ENCODE measurements at regions not wholly inside any gene's neighbourhood (a gene's known extent, or its start where the extent isn't known, plus 50 kb on each side); places are given as distances from the start of the nearest gene placed in this dataset.

DNA sequence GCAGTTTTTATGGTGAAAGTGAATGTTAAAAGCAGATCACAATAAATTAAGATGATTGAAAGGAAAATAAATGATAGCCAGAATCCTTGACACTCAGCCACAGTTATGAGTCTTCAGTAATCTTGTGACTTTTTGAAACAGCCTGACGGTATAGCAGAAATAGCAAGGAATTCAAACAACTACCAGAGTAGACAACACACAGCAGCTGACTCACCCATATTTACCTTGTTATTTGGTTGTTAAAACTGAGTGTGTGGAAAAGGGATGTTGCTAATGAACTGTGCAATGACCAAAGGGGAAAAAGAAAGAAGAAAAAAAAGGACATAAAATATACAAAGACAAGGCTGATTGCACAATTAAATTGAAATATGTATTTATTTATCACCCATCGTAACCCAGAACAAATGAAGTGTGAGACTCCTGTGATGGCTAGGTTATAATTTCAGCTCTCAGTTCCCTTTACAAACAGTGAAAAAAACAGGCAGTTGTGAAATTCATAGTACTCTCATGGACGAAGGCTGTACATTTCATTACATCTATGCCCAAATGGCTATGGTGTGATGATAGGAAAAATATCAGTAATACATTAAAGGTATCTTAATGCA lies 1023.0 kb upstream of the SORCS1 start:
- Histone ChIP-seq H3K27me3 (ENCODE audit: control insufficient read depth in 4 of 4, insufficient read depth in 4 of 4, low read length in 3 of 4) (no peaks in the 10 kb centered on the region), H3K4me1 (ENCODE audit: control insufficient read depth in 4 of 4, insufficient read depth in 4 of 4, low read length in 3 of 4) (no peaks in the 10 kb centered on the region), H3K9me3 (ENCODE audit: control insufficient read depth in 4 of 4, low read length in 3 of 4) (no peaks in the 10 kb centered on the region), H3K9ac (ENCODE audit: low read depth in 1 of 2, low read length in 2 of 2) (no peak overlapping the region), H3K4me3 (ENCODE audit: low read depth in 1 of 3, low read length in 3 of 3) (no peak overlapping the region), H3K36me3 (ENCODE audit: control insufficient read depth in 4 of 4, insufficient read depth in 3 of 4, low read depth in 1 of 4, low read length in 3 of 4) (no peaks in the 10 kb centered on the region), H3K27ac (ENCODE audit: low read depth in 1 of 2, low read length in 2 of 2) (no peak overlapping the region)
- TF ChIP-seq, protein P1, sequence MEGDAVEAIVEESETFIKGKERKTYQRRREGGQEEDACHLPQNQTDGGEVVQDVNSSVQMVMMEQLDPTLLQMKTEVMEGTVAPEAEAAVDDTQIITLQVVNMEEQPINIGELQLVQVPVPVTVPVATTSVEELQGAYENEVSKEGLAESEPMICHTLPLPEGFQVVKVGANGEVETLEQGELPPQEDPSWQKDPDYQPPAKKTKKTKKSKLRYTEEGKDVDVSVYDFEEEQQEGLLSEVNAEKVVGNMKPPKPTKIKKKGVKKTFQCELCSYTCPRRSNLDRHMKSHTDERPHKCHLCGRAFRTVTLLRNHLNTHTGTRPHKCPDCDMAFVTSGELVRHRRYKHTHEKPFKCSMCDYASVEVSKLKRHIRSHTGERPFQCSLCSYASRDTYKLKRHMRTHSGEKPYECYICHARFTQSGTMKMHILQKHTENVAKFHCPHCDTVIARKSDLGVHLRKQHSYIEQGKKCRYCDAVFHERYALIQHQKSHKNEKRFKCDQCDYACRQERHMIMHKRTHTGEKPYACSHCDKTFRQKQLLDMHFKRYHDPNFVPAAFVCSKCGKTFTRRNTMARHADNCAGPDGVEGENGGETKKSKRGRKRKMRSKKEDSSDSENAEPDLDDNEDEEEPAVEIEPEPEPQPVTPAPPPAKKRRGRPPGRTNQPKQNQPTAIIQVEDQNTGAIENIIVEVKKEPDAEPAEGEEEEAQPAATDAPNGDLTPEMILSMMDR (IDR thresholded peaks at IDR 0.05; ENCODE audit: low read depth, low read length, missing input control): no peak
- TF ChIP-seq YY1 (IDR thresholded peaks at IDR 0.05): no peak
- TF ChIP-seq, protein P2, sequence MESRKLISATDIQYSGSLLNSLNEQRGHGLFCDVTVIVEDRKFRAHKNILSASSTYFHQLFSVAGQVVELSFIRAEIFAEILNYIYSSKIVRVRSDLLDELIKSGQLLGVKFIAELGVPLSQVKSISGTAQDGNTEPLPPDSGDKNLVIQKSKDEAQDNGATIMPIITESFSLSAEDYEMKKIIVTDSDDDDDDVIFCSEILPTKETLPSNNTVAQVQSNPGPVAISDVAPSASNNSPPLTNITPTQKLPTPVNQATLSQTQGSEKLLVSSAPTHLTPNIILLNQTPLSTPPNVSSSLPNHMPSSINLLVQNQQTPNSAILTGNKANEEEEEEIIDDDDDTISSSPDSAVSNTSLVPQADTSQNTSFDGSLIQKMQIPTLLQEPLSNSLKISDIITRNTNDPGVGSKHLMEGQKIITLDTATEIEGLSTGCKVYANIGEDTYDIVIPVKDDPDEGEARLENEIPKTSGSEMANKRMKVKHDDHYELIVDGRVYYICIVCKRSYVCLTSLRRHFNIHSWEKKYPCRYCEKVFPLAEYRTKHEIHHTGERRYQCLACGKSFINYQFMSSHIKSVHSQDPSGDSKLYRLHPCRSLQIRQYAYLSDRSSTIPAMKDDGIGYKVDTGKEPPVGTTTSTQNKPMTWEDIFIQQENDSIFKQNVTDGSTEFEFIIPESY (IDR thresholded peaks at IDR 0.05): no peak
- no peak for TF ChIP-seq GABPA (IDR thresholded peaks at IDR 0.05 in 1 of 2, conservative IDR thresholded peaks at IDR 0.05 in 1 of 2)
- no peak for TF ChIP-seq TAF1 (conservative IDR thresholded peaks at IDR 0.05)
- TF ChIP-seq, protein P3, sequence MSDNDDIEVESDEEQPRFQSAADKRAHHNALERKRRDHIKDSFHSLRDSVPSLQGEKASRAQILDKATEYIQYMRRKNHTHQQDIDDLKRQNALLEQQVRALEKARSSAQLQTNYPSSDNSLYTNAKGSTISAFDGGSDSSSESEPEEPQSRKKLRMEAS (IDR thresholded peaks at IDR 0.05): no peak
- no peak for TF ChIP-seq FOXA1 (IDR thresholded peaks at IDR 0.05)
- TF ChIP-seq RXRA (IDR thresholded peaks at IDR 0.05): no peak
- TF ChIP-seq FOXA2 (IDR thresholded peaks at IDR 0.05): no peak
- TF ChIP-seq, protein P4, sequence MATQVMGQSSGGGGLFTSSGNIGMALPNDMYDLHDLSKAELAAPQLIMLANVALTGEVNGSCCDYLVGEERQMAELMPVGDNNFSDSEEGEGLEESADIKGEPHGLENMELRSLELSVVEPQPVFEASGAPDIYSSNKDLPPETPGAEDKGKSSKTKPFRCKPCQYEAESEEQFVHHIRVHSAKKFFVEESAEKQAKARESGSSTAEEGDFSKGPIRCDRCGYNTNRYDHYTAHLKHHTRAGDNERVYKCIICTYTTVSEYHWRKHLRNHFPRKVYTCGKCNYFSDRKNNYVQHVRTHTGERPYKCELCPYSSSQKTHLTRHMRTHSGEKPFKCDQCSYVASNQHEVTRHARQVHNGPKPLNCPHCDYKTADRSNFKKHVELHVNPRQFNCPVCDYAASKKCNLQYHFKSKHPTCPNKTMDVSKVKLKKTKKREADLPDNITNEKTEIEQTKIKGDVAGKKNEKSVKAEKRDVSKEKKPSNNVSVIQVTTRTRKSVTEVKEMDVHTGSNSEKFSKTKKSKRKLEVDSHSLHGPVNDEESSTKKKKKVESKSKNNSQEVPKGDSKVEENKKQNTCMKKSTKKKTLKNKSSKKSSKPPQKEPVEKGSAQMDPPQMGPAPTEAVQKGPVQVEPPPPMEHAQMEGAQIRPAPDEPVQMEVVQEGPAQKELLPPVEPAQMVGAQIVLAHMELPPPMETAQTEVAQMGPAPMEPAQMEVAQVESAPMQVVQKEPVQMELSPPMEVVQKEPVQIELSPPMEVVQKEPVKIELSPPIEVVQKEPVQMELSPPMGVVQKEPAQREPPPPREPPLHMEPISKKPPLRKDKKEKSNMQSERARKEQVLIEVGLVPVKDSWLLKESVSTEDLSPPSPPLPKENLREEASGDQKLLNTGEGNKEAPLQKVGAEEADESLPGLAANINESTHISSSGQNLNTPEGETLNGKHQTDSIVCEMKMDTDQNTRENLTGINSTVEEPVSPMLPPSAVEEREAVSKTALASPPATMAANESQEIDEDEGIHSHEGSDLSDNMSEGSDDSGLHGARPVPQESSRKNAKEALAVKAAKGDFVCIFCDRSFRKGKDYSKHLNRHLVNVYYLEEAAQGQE (IDR thresholded peaks at IDR 0.05): no peak
- TF ChIP-seq HNF4A (conservative IDR thresholded peaks at IDR 0.05): no peak
- no peak for TF ChIP-seq SP1 (IDR thresholded peaks at IDR 0.05)
- no peak for TF ChIP-seq RAD21 (IDR thresholded peaks at IDR 0.05)
- TF ChIP-seq NR2F2 (IDR thresholded peaks at IDR 0.05): no peak
- TF ChIP-seq, protein P5, sequence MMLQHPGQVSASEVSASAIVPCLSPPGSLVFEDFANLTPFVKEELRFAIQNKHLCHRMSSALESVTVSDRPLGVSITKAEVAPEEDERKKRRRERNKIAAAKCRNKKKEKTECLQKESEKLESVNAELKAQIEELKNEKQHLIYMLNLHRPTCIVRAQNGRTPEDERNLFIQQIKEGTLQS (IDR thresholded peaks at IDR 0.05): no peak
- TF ChIP-seq EGR1 (IDR thresholded peaks at IDR 0.05; ENCODE audit: low read depth in 2 of 2): no peak
- no peak for DNase-seq (ENCODE audit: low spot score)
- 67% methylated on average over 3 of the region's 3 CpGs for WGBS

Data from liver (tissue), 8 donors.